NAMALWA (cell line): ENCODE measurements at regions not wholly inside any gene's neighbourhood (a gene's known extent, or its start where the extent isn't known, plus 50 kb on each side); places are given as distances from the start of the nearest gene placed in this dataset.
"Not testable (repeated sequence)": the region's sequence is repeated elsewhere in the genome, so short reads cannot be mapped to it uniquely, and the experiment has no call there.

Experiments used
- DNase-seq: peaks from one replicate; pipeline ENCODE4 v3.0.0-alpha.2; 2015; ENCODE audit warnings: low spot score

DNA sequence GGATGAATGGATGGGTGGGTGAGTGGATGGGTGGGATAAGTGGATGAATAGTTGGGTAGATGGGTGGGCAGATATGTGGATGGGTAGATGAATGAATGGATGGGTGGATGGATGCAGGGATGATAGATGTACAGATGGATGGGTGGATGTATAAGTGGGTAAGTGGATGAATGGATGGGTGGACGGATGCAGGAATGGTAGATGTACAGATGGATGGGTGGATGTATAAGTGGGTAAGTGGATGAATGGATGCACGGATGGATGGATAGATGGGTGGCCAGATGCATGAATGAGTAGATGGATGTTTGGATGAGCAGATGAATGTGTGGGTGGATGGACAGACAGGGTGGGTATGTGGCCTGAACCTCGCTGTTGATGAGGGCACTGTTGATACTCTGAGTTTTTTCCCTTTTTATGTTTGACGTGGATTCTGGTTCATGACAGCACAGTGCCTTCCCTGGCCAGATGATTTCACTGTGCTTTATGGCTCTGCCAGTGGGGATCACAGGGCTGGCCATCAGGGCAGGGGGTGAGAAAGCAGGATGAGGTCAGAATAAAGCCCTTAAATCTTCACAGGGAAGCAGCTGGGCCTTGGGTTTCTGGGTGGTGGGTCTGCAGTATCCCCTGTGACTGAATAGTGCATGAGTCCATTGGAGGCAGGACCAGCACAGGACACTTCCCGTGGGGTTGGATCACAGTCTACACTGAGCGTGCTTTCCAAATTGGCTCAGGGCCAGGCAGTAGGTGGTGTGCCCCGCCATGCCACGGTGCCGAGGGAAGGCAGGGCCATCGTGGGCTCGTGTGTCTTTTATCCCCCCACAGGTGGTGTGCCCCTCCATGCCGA is 213.2 kb downstream of the BANP start:
- not testable (repeated sequence) for DNase-seq

DNA sequence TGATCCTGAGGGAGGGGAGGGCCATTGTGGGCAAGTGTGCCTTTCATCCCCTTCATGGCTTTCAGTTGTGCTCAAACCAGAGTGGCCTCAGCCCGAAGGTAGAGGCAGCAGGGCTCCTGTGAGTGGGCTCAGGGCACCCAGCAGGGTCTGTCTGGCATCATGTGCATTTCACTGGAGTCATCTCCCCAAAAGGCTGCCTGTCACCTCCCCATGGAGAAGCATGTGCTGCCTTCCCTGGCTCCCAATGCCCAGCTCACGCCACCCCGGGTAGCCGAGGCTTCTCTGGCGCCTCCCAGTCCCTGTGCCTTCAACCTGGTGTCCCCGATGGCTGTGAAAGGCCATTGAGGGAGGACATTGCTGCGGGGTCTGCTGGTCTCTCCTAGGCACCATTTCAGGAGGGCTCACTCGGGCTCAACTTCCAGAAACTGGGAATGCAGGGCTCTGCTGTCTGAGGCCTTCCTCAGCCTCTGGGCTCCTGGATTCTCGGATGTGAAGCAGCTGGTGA is 213.9 kb downstream of the BANP start:
- DNase-seq: not testable (repeated sequence)

DNA sequence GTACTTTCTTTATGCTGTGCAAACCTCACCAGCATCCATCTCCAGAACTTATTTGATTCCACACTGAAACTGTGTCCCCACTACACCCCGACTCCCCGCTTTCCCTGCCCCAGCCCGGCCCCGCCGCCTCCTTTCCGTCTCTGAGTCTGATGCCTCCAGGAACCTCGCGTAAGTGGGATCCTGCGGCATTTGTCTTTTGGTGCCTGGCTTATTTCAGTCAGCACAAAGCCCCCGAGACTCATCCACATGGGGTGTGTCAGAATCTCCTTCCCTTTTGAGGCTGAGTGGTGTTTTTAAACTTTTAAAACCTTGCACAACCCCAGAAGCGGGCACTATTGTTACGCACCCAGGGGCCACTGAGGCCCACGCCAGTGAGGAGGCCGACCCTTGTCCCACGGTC is 214.4 kb downstream of the BANP start:
- DNase-seq: not testable (repeated sequence)

GRCh38 chr16:88166209-88166773 is 215.1 kb downstream of the BANP start:
- not testable (repeated sequence) for DNase-seq

DNA sequence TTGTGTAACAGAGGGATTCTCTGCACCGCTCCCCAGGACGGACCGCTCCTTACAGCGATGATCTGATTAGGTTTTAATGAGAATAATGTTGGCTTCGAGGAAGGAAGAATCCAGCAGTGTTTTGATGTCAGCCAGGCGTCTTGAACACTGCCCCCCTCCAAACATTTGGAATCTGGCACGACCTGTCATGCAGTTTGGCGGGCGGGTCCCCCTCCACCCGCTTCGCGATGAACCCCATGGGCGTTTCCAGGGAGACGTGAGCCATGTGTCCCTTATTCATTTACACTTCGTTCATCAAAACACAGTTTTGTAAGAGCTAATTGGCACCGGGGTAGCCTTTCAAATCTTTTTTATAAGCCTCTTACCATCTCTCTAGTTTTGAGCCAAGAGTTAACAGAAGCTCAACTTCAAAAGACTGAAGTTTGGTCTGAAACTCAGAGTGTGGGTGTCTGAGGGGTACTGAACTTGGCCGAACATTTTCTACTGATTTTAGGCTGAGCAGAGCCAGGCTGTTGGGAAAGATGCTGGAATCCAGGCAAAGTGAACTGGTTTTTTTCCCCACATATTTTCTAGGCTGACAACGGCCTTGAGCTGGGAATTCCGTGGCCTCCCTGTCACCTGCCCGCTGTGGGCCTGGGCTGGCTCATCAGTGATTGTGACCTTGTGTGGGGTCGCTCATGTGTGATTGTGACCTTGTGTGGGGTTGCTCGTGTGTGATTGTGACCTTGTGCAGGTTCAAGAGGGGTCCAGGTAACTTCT is 214.8 kb upstream of the ZNF469 start:
- DNase-seq: not testable (repeated sequence)

- DNase-seq: not testable (repeated sequence)
Observed at GRCh38 chr16:88168557-88168949, 214.2 kb upstream of the ZNF469 start.

GRCh38 chr16:88169136-88169830 is 213.5 kb upstream of the ZNF469 start:
- not testable (repeated sequence) for DNase-seq

GRCh38 chr16:88169831-88170165 is 213.0 kb upstream of the ZNF469 start:
- DNase-seq: not testable (repeated sequence)

DNA sequence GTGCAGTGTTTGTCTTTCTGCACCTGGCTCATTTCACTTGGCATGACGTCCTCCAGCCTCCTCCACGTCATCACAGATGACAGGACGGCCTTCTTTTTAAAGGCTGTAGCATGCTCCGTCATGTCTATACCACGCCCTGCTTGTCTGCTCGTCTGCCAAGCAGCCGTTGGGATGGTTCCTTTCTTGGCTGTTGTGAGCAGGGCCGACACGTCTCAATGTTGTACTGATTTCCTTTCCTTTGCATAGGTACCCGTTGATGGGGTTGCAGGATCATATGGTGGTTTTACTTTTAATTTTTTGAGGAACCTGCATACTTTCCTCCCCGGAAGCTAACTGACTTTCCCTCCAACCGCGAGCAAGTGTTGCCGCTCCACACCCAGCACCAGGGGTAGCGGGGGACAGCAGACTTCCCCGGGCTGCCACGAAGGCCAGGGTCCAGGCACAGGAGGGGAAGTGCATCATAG is 212.2 kb upstream of the ZNF469 start:
- no peak for DNase-seq

DNA sequence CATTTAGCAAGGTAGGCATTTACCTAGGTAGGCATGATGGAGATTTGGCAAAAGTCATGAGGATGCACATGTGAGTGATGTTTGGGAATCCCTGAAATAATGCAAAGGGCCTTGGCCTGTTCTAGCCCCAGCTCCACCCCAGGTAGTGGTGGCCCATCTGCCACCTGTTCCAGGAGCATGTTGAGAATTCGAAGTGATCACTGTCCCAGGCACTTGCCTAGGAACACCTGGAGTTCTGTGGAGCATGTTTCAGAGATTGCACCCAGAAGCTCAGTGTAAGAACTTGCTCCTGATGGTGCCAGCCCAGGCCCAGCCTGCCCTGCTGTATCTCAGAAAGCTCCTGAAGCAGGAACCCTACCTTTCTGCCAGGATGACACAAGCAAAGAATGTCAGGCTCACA is 211.6 kb upstream of the ZNF469 start:
- not testable (repeated sequence) for DNase-seq

- not testable (repeated sequence) for DNase-seq
Observed at GRCh38 chr16:88176184-88176583, 206.6 kb upstream of the ZNF469 start.

GRCh38 chr16:88176591-88177180 is 206.1 kb upstream of the ZNF469 start:
- not testable (repeated sequence) for DNase-seq

DNA sequence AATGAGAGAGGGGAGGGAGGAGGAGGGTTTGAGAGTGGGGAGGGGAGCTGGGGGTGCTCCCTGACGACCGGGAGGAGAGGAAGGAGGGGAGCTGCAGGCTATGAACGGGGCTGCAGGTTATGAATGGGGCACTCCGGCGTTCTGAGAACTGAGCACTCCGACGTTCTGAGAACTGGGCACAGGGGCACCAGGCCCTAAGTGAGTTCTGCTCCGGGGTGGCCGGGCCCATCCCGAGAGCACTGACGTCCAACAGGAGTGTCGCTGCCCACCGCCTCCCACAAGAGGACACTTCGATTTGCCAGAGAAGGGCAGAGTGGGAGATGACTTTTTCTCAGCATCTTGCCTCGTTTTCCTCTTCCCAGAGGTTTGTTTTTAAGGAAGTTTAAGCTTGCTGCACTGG is 204.5 kb upstream of the ZNF469 start:
- DNase-seq: not testable (repeated sequence)

DNA sequence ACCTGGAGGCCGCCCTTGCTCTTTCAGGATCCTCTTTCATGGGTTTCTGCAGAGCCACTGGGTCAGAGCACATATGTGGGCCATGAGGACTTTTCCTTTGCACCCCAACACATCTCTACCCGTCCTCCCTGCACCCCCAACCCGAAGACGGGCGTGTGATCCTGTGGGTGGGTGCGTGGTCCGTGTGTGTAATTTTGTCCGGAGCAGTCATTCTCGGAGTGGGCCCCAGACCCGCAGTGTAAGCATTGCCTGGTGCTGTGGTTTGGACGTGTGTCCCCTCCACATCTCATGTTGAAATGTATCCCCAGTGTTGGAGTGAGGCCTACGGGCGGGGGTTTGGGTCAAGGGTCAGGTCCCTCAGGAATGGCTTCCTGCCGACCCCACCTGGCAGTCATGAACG is 203.9 kb upstream of the ZNF469 start:
- DNase-seq: not testable (repeated sequence)

DNA sequence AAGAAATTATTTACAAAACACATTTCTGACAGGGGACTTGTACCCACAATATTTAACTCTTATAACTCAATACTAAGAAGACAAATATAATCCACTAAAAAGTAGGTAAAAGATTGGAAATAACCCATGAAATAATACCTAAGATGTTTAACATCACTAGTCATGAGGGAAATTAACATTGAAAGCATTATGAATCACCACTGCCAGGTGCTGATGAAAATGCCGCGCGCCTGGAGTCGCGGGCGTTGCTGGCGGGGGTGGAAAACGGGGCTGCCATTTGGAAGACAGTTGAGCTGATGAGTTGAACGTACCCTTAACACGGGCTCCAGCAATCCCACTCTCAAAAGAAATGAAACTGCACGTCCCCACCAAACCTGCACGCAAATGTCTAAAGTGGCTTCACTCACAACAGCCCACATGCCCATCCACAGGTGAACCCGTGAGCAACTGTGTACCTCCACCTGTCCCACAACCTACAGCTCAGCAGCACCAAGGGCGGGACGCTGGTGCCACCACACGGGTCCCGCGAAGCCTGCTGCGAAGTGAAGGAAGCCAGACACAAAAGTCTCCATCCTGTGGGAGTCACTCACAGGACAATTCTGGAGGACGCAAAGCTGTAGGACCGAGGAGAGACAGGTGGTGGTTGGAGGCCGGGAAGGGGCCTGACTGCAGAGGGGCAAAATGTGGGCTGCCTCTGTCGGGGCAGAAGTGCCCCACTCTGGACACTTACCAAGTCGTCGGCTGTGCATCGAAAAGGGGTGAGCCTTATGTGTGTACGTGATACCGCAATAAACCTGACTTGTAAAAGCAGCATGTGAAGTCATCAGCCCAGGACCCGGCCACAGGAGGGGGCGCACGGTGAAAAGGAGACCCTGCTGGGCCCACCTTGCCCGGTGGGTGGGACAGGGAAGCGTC is 199.5 kb upstream of the ZNF469 start:
- not testable (repeated sequence) for DNase-seq

- DNase-seq: not testable (repeated sequence)
Observed at GRCh38 chr16:88184053-88184452, 198.7 kb upstream of the ZNF469 start.

- DNase-seq: not testable (repeated sequence)
Observed at GRCh38 chr16:88184566-88185355, 198.0 kb upstream of the ZNF469 start.

DNA sequence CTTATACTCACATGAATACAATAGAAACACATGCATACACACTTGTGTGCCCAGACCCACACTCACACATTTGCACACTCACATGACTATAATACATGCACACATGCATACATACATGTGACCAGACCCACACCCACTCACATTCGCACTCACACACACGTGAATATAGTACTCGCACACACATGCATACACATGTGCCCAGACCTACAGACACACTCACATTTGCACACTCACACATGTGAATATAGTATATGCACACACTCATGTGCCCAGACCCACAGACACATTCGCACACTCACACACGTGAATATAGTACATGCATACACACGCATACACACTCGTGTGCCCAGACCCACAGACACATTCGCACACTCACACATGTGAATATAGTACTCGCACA is 197.4 kb upstream of the ZNF469 start:
- DNase-seq: not testable (repeated sequence)
